HG03558 (cell line): ENCODE measurements at regions not wholly inside any gene's neighbourhood (a gene's known extent, or its start where the extent isn't known, plus 50 kb on each side); places are given as distances from the start of the nearest gene placed in this dataset.

Source experiments
- ATAC-seq: cut with Tn5 transposase; IDR thresholded peaks from one replicate; pipeline ENCODE4 v1.9.1; 2021; ENCODE audit warnings: moderate number of reproducible peaks; ENCODE audit not compliant: unreplicated experiment; ENCODE audit errors: extremely low read depth

- no peak for ATAC-seq
Measured at GRCh38 chr15:96702589-96702988, 372.1 kb downstream of the NR2F2 start.

GRCh38 chr15:96703091-96703490 is 372.6 kb downstream of the NR2F2 start:
- ATAC-seq, result no peak

GRCh38 chr15:96703794-96704550 is 373.5 kb downstream of the NR2F2 start:
- no peak for ATAC-seq

GRCh38 chr15:96716075-96716474 is 385.6 kb downstream of the NR2F2 start:
- no peak for ATAC-seq

- ATAC-seq, result no peak
Measured at GRCh38 chr15:96716478-96716877, 386.0 kb downstream of the NR2F2 start.

GRCh38 chr15:96720251-96720650 is 389.8 kb downstream of the NR2F2 start:
- no peak for ATAC-seq

GRCh38 chr15:96720656-96721055 is 390.2 kb downstream of the NR2F2 start:
- ATAC-seq, result no peak

GRCh38 chr15:96728591-96728990 is 398.1 kb downstream of the NR2F2 start:
- no peak for ATAC-seq

GRCh38 chr15:96732704-96733103 is 402.2 kb downstream of the NR2F2 start:
- no peak for ATAC-seq

GRCh38 chr15:96733721-96734120 is 403.2 kb downstream of the NR2F2 start:
- no peak for ATAC-seq

- ATAC-seq, result no peak
Measured at GRCh38 chr15:96735632-96736240, 405.2 kb downstream of the NR2F2 start.

GRCh38 chr15:96736384-96736783 is 405.9 kb downstream of the NR2F2 start:
- ATAC-seq, result no peak

- ATAC-seq, result no peak
Measured at GRCh38 chr15:96737408-96737807, 406.9 kb downstream of the NR2F2 start.

- no peak for ATAC-seq
Measured at GRCh38 chr15:96746665-96747064, 416.2 kb downstream of the NR2F2 start.

GRCh38 chr15:96747291-96747690 is 416.8 kb downstream of the NR2F2 start:
- ATAC-seq, result no peak

- ATAC-seq, result no peak
Measured at GRCh38 chr15:96750361-96750760, 419.9 kb downstream of the NR2F2 start.

- no peak for ATAC-seq
Measured at GRCh38 chr15:96756146-96756545, 425.6 kb downstream of the NR2F2 start.

- no peak for ATAC-seq
Measured at GRCh38 chr15:96756656-96757055, 426.2 kb downstream of the NR2F2 start.

- no peak for ATAC-seq
Measured at GRCh38 chr15:96762566-96762965, 432.1 kb downstream of the NR2F2 start.

- no peak for ATAC-seq
Measured at GRCh38 chr15:96764501-96764900, 434.0 kb downstream of the NR2F2 start.

GRCh38 chr15:96764946-96765345 is 434.4 kb downstream of the NR2F2 start:
- no peak for ATAC-seq

GRCh38 chr15:96766366-96766765 is 435.9 kb downstream of the NR2F2 start:
- ATAC-seq, result no peak
